HG03571 (cell line): ENCODE measurements at regions not wholly inside any gene's neighbourhood (a gene's known extent, or its start where the extent isn't known, plus 50 kb on each side); places are given as distances from the start of the nearest gene placed in this dataset.
A peak's percentile ranks its signal among the peaks of the same experiment; 100 is the strongest.

Experiments
- ATAC-seq: cut with Tn5 transposase; IDR thresholded peaks from one replicate; pipeline ENCODE4 v1.9.1; 2021; ENCODE audit not compliant: unreplicated experiment

DNA sequence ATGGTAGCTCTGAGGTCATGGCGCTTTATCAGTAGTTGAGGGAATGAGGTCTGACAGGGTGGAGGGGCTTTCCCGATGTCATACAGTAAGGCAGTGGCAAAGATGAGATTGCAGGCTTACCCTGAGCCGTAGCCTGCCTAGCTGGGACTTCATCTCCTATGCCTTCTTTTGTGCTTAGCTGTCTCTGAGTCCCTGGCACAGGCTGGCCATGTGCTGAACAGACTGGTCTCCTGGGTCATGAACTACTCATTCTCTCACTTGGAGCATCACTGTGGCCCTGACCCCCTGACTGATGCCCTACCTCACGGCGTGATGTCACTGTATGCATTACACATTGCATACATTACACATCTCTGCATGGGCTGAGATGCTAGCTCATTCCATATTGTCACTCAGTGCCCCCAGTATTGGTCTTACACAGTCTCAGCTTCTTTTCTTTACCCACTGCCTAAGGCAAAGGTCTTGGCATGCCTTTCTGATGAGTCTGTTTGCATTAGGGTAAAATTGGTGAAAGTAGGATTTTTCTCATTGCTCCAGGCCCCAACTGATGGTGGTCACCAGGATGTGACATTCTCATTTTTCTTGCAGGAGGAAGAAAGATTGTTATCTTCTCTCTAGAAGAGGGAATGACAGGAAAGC is 389.4 kb upstream of the CADM1 start:
- no peak for ATAC-seq

DNA sequence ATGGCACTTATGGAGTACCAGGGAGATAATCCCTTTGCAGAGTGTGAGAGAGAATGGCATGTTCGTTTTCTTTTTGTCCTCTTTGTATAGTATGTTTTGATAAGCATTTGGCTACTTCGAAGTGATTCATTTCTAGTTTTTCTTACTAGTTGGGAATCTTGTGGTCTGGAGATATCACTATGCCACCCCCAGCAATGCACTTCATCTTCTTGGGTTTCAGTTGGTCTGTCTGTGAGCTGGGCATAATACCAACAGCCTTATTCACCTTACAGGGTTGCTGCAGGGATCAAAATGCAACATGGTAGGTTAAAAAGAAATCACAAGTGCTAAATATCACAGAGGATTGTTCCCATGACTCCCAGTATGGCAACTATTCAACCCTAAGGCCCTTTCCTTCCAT is 387.8 kb upstream of the CADM1 start:
- no peak for ATAC-seq

DNA sequence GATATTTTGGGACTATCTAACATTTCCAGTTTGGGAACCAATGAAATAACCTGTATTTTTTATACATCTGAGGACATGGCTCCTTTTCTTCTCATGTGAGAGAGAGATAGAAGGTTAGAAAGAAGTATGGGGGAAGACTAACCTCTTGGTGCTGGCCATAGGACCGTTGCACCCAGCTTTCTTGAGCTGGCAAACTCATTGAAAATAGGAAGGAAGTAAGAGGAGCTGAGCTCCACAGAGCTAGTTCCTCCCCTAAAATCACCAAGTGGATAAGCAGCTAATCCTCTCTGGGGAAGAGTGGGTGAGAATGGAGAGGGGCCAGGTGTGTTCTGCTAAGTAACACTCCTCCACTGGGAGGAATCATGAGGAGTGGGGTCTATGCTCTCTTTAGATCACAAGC is 387.4 kb upstream of the CADM1 start:
- no peak for ATAC-seq

DNA sequence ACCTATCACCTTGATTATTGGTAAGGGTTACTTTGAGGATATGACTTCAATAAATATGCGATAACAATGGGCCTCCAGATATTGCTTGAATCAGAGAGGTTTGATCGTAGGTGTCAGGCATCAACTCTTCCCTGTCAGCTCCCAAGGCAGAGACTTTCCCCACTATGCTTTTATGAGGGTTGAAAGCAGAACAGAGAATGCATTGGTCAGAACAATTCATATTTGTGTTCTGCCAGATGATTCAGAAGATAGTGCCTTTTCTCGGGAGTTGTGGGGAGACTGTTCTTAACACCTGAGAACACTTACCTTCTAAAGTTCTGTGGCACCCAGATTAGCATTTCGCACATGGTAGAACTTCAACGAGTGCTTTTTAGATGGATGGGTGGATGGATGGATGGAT is 386.3 kb upstream of the CADM1 start:
- ATAC-seq, result no peak

DNA sequence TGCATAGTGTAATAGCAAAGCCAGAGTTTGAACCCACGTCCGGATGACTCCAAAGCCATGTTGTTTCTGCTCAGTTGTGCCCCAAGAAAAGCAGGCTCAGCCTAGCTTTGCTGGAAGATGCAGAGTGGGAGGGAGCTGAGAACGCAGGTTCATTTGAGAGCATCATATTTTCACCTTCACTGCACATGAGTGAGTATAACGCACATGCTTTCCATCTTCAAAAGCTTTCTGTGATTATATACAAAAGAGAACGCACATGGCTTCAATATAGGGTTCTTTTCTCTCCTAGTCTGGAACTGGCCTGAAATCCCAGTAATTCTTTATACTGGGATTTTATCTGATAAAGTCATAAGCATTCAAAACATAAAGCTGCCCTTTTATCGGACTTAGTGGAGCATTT is 385.5 kb upstream of the CADM1 start:
- no peak for ATAC-seq

DNA sequence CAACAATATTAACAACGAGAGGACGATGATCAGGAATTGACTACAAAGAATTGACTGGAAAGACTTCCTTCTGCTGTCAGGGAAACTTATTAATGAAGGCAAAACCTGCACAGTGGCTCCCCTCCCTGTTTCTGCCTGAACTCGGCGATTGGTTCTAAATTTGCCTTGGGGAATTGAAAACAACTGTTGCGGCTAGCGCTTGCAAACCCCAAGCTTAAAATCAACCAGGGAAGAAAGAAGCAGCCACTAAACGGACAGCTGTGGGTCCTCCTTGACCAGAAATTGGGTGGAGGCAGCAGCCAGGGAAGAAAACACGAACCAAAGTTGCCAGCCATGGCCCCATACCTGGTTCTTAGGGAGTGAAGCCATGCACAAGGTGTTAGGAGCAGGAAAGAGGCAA is 383.5 kb upstream of the CADM1 start:
- ATAC-seq, result no peak

DNA sequence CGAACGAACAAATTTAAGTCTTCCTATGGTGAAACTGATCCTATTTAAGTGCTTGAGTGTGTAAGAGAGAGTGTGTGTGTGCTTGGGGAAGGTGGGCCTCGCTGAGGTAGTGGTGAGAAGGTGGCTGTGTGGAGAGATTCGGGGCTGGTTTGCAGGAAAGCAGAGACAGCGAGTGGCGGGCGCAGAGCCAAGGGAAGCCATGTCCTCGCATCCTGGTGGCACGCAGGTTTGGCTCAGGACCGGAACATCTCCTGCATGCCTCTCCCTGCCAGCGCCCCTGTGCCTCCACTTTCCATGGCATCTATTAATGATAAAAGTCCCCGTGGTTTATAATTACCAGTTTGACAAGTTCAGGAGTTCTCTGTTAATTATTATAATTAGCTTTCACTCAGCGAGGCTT is 383.1 kb upstream of the CADM1 start:
- ATAC-seq, result no peak

DNA sequence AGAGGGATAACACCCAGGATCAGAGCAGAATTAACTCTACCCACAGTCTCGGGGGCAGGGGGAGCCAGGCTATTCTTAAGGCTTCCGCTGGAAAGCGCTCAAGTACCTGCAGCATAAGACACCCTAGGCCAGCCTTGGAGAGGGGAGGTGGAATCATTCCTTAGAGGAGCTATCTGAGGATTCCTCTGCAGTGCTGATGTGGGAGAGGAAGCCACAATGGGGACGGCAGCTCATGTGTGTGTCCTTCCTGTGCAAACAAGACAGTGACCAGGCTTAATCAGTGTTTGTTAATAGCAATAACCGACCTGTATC is 382.2 kb upstream of the CADM1 start:
- ATAC-seq, result no peak

DNA sequence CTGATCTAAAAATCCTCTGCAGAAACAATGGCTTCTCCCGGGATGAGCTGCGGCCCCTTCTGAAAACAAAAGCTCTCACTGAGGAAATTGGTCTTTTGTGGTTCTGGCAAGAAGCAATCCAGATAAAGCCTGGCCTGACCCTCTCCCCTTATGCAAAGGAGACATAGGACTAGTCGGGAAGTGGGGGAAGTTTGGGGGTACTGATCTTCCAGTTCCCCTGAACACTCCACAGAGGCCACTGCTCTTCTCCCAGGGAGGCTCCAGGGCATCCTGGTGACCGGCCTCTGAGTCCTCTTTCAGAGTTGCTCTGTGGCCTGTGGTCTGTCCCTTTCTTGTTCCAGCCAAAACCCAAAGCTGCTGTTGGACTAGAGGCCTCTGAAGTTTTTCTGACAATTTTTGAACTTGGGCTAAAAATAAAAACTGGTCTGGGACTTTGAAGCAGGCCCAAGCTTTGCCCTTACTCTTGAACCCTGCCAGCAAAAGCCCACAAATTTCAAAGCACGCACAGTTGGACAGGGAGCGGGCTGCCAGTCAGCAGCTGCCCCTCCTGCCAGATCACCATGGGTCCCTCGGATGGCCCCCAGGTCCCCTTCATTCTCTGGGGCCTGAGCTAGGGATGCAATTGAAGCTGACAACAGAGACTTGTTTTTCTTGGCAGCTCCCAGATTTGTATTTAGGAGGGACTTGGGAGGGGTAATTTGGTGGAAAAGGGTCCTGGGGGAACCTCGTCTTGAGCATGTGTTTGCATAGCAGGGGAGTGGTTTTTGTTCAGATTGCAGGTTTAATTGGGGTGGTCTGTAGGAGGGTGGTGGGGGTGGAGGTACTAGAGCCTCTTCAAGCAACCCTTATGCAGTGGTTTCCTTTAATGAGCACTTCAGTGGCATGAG is 381.6 kb upstream of the CADM1 start:
- ATAC-seq, result no peak

DNA sequence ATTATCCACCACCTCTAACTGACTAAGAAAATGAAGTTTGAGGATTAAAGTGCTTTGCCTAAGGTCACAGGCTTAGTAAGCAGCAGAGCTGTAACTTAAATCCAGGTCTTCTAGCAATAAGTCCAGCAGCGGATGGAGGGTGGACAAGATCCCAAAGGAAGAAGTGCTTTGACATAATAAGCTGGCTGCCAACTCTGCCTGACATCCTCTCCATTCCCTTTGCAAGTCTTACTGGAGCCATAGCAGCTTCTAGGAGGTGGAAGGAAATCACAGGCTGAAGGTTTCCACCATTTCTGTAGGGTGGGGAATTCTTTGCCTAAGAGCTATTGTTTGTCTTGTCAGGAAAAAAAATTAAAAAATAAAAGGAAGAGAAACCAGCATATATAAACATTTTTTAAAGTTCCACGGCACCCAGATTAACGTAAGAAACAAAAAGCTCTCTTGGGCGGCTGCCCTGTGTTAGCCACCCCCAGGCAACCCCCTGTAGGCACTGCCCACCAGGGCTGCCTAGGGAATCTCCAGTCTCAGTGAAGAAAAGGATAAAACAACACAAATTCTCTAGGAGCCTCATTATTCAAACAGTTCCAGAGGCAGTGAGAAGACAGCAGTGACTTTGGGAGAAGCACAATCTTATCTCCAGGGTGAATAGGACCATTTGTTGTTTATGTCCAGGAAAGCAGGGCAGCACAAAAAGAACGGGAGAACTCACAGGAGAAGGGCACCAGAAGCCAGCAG is 380.8 kb upstream of the CADM1 start:
- no peak for ATAC-seq

DNA sequence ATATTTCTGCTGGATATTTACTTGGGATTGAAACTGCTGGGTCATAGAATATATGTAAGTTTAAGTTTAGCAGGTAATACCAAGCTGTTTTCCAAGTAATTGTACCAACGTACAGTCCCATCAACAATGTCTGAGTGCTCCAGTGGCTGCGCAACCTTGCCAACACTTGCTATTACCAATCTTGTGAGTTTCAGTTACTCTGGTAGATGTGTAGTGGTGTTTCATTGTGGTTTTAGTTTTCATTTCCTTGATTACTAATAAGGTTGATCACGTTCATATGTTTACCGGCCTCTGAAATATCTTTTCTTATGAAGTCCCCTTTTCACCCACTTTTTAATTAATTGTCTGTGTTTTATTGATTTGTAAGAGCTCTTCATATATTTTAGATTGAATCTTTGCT is 370.6 kb upstream of the CADM1 start:
- ATAC-seq, result no peak

DNA sequence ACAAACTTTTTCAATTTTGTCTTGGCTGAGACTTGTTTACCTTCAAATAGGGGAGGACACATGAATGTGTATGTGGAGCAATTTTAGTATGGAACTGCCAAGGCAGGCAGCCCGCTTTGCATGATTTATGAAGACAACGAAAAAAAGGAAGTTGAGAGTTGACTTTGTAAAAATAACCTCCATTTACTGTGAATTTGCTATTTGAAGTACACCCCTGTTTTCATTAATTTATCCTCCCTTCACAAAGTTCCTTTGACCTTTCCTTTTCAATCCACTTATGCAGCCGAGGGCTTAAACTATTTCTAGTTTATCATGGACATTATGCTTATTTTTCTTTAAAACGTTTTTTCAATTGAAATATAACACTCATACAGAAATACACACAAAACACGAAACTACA is 369.6 kb upstream of the CADM1 start:
- ATAC-seq, result no peak

DNA sequence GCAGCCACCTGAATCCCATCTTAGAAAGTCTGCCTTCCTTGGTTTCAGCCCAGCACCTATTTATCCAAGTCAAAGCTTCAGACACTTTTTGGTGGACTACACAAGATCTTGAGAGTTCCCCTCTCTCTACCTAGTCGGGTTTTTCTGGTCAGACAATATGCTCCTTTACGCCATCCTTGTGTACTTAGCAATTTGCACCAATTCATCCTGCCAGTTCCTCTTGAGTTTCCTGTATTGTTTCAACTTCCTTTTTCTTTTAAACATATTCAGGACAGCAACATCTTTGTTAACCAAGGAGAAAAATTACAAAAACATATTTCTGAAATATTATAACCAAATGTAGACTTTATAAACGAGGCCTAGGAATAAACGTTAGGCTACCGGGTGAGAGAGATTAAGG is 368.2 kb upstream of the CADM1 start:
- no peak for ATAC-seq

DNA sequence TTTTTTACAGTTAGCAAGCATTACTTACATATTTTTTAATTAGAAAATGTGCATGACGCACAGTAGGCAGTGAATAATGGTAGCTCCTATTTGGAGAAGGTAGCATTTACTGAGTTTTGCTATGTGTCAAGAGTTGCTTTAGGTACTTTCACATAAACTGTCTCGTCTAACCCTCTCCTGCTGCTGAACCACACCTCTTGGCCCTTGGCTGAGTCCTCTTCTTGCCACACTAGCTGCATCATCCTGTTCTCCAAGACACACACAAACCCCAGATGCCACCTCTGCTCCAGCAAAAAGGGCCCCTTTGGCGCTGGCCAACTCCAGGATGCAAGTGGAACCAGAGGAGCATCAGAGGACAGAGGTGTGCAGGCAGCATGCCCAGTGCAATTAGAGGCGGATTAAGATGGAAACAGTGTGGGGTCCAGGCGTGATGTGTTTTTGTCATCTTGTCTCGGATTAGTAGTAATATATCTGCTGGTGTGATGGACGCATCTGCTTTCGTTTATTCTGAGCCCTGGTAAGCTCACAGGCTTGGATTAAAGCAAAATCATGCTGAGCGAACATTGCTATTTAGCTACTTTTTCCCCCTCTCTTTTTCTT is 367.0 kb upstream of the CADM1 start:
- no peak for ATAC-seq

DNA sequence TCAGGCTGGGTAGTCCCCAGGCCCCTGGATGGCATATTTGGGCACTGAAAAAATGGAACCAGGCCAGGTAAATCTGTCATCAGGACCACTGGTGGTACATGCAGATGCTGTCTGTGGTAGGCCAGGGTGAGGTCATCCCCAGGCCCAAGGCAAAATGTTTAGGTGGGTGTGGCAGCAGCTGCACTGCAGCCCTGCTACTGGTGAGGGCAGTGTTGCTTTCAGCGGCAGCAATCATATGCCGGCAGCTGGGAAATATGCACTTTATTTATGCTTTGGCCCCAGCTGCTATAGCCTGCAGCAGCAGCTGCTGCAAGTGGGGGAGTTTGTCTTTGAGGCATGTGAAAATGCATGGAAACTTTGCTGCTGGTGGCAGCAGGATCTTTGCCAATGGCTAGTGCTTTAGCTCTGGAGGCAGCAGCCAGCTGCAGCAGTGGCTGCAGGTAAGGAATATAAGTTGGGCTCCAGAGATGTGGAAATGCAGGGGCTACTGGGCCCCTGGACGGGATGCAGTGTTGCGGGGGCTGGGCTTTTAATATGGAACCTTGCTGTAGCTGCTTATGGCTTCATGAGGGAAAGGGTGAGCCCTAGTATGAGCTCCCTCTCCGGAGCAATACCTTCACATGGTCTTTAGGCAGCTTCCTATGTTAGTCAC is 365.7 kb upstream of the CADM1 start:
- peak; percentile 66 for ATAC-seq

DNA sequence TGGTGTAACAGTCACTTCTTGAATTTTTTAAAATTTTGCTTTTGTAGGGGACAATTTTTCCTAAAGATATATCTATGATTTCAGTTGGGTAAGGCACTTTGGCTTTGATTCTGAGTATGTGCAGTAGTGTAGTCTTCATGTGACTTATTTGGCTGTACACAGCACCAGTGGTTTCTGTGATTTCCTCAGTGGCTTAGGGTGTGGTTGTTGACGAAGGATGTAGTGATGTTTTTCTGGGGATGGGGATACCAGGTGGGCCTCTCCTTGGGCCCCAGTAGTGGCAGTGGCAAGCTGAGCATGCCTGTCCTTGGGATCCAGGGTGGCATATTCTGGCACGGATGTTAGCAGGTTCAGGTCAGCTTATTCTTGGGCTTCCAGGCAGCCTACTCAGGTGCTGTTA is 364.9 kb upstream of the CADM1 start:
- no peak for ATAC-seq

DNA sequence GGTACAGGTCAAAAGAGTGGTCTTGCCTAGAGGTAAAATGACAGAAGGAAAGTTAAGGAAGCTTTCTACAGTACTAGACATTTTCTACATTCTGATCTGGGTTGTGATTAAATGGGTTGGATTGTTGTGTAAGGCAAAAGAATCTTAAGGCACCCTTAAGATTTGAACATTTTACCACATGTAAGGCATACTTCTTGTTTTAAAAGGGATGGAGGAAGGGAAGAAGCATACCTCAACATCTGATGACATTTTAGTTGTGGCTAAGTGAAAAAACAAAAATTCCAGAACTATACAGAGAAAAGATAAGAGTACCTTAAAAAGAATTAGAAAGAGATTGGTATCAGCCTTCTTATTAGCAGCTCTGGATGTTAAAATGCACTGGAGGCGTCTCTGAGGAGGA is 356.0 kb upstream of the CADM1 start:
- no peak for ATAC-seq

DNA sequence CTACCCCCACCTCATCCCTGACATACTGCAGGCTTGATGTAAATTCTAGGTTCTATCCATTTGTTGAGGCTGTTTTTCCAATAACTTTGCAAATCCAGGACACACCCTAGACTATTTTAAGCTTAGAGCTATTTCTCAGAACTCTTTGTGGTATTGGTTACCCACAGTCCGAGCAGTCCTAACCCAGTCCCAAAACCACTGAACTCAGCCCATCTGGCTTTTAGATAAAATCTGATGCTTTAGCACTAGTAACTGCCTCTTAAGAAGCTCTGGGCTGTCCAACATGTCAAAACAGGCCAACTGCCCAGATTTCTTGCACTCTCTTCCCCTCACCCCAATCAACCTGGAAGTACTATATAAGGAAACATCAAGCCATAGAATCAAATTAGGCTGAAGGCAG is 344.4 kb upstream of the CADM1 start:
- ATAC-seq, result no peak

DNA sequence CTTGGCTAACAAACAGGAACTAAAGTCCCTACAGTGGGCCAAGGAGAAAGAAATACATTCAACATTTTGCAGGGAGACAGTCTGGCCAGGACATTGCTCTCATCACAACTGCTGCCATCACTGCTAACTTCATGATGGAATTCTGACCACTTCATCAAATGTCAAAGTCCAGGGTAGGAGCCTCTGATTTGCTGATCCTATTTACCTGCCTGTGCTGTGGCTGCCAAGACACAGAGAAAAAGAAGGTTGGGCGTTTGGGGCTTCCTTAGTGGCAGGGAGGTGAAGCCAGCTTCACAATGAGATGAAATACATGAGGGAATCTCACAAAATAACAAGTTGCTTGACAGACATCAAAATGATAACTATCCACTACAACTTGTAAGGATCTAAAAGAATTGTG is 343.9 kb upstream of the CADM1 start:
- ATAC-seq, result no peak

DNA sequence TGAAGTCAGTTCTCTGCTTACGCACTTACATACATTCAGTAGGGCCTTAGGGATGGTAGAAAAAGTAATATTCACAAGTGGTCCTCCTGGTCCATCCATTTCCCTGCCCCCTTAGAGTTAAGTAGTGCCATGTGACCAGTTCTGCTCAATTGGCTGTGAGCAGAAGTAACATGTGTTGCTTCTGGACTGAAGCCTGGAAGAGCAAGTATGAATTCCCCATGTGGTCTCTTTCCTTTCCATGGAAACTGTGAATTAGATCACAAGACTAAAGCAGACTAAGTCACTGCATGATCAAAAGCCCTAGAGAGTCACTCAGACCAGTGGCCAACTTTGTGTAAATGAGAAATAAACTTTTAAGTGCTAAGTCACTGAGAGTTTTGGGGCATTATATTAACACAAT is 341.7 kb upstream of the CADM1 start:
- no peak for ATAC-seq

DNA sequence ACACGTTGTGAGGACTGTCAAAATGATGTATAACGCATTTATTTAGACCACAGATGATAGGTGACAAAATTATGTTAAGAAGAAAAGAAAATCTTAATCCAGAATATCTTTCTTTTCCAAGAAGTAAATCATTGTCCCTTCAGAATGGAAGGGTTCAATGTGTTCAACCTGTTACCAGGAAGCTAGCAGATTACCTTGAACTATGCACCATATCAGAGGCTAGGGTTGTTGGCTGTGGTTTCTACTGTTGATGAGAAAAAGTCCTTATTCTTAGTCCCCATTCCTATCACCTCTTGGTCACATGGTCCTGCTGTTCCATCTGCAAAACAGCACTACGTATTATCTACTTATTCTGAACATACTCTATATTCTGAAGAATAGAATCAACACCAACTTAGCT is 339.5 kb upstream of the CADM1 start:
- ATAC-seq, result no peak
